Hematopoietic multipotent progenitor cell treated with erythropoietin and hydrocortisone succinate and interleukin-3 and kit ligand, for 4 days (in vitro differentiated cells): ENCODE measurements at regions not wholly inside any gene's neighbourhood (a gene's known extent, or its start where the extent isn't known, plus 50 kb on each side); places are given as distances from the start of the nearest gene placed in this dataset.
A peak's percentile ranks its signal among the peaks of the same experiment; 100 is the strongest.

Experiments used
- DNase-seq: peaks from one replicate; pipeline ENCODE4 v3.0.0-alpha.2; 2015

DNA sequence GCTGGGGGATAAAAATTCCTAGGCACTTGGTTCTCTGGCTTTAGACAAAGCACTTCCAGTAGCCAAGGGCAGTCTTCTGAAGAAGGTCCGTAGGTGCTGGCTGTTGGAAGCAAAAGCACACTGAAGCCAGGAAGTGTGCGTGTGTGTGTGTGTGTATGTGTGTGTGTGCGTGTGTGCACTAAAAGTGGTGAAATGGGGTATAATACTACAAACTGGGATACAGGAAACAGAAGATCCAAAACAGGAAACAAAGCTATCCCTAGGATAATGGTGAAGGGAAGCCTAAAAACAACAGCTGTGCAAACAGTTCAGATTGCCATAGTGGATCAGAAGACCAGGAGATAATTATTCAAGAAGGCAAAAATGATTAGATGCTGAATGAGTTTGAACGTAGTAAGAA, 103.4 kb downstream of the IL20RB start:
- DNase-seq, result no peak

DNA sequence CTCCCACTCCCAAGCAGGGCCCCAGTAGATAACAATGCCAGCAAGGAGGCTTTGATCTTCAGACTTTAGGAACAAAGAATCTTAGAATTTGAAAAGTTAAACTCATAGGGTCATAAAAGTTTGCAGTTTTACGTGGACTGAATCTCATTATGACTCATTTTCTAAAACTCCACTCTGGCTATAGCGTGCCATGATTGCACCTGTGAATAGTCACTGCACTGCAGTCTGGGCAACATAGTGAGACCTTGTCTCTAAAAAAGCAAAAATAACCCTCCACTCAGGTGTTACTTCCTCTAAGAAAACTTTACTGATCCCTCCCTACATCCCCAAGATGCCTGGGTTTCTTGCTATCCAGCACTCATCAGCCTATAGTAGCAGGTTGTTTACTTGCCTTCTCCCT, 104.5 kb downstream of the IL20RB start:
- no peak for DNase-seq

DNA sequence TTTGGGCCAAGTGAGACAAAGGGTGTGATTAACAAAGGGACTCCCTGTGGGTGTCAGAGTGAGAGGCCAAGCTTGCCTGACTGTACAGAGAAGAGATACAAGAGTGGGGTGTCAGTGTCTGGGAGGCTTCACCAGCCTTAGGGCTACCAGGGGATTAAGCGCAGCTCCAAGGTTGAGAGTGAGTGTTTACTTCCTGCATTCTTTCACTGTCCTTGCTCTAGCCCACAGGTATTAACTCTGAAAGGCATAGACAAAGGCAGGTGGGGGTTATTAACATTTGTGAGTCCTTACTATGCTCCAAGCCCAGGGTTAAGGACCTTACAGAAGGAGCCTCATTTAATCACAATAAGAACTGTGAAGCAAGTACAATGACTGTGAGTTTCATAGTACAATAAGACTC, 107.6 kb downstream of the IL20RB start:
- DNase-seq, result no peak

GRCh38 chr3:137066092-137066491, 108.3 kb downstream of the IL20RB start:
- no peak for DNase-seq

DNA sequence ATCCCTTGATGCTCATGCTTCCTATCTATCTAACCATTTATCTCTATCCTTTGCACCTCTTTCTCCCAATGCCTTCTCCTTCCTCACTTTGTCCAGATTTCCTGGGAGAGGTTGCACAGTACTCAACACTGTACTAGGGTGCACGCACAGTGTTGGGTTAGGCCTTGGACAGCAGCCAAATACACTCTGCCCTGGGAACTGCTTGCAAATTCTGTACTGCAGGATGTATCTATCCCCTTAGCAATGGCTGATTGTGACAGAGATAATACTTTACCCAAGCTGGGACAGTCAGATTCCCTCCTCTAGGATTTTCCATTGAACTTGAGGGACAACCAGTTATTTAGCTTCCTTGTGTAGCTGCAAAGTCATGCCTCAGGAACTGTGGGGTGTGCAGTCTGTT, 113.3 kb downstream of the IL20RB start:
- peak; percentile 3 for DNase-seq

DNA sequence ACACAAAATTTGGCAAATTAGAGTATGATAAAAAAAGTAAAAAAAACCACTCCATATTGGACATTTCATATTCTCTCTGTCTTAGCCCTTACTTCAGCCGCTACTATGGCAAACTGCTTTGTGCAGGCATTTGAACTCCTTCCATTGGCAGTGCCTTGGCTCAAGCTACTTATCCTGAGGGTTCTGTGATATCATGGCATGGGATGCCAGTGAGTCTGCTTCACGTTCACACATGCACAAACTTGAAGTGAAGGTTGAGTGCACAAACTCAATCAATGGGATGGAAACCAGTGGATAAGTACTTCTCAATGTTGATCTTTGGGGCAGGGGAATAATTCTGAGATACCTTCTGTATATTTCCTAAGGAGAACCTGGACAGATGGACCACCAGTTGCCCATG, 117.2 kb downstream of the IL20RB start:
- DNase-seq, result no peak

DNA sequence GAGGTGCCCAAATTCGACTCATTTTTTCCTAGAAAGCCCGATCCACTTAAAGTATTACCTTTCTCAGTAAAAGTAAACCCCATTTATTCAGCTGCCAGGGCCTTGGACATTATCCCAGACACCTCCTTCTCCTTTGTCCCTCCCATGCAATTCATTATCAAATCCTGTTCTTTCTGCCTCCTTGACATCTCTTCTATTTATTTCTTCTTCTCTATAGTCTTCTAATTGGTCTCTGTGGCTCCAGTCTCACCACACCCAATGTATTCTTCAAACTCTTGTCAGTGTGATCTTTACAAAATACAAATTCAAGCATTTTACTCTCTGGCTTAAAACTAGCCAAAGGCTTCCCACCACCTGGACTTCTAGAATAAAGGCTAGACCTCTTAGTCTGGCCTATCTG, 120.3 kb downstream of the IL20RB start:
- no peak for DNase-seq

DNA sequence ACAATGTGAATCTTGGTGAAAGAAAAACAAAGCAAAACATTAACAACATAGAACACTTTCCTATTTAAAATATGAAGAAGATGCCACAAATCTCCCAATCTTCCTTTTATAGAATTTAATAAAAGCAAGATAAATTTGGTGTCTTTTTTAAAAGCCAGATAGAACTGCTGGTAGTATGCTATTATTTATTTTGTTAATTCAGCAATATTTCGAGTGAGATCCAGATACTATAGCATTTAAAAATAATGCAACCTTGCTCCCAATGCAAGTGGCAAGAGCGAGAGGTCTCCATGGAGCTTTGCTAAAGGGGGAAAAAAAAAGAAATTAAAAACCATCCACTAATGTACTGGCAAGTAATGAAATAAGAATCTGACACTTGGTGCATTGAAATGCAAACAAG, 121.8 kb downstream of the IL20RB start:
- no peak for DNase-seq

DNA sequence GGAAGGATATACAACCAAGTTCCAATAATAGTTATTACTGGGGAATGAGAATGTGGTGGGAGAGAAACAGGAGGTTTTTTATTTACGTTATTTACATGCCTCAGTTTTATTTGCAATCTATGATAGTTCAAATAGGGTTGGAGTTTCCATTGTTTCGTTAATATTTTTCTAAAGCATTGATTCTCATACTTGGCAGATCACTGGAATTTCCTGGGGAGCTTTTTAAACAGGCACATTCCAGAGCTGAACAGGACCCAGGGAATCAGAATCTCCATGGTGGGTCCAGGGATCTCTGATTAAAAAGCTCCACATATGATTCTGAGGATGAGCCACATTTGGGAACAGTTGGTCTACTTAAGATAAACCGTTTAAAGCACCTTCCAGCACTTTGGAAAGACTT, 123.9 kb downstream of the IL20RB start:
- DNase-seq, result no peak

DNA sequence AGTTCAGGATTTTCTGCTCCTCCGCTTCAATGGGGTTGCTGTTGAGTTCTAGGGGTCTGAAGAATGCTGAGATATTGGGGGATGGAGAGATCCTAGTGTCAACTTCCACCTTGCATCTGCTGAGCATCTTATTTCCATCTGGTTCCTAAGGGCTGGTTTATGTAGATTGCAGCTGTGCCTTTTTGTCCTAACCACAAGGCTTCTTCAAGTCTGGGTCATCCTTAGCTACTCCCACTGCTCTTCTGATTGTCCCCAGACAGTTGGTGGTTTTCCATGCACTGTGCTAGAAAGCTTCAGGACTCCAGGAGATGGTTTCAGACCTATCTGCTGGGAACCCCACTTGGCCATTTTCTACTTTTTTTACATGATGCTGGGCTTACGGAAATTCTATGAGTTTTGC, 125.0 kb downstream of the IL20RB start:
- no peak for DNase-seq

DNA sequence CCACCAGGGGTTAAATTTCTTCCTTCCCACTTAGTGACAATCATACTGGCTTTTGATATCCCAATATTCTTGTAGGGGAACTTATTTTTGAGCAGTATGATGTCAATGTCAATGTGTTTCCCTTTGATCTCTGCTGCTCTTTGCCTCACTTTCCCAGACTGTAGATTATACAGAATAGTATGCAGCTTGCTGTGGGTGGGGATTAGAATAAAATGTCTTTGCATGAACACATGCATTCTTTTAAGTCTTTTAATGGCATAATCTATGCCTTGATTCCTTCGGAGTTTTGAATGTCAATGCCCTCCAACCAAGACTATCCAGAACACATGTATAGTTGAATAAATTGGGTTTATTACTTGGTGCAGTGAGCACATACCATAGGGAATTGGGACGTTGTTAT, 125.5 kb downstream of the IL20RB start:
- DNase-seq, result no peak

- no peak for DNase-seq
These were observed 126.8 kb downstream of the IL20RB start for GRCh38 chr3:137084586-137084985.

- DNase-seq, result peak; percentile 12
These were observed 139.6 kb downstream of the IL20RB start for GRCh38 chr3:137097386-137097785.

DNA sequence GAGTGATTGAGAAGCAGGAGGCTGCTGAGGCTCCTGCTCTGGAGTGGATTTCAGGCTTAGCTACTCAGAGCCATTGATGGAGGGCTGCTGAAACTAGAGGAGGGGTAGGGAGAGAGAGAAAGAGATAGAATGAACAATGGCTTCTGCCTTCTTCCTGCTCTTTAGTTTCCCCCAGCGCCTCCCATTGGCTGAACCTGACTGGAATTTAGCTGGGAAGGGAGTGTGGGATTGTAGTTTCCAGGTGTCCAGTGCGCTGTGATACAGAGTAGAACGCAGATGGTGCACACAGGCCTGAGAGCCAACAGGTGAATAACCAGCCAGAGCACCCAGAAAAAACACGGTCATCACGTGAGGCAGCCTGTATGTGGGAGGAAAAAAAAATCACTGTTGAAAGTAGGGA, 140.1 kb downstream of the IL20RB start:
- no peak for DNase-seq

- no peak for DNase-seq
These were observed 141.8 kb downstream of the IL20RB start for GRCh38 chr3:137099364-137100219.

- no peak for DNase-seq
These were observed 142.5 kb downstream of the IL20RB start for GRCh38 chr3:137100326-137100725.

DNA sequence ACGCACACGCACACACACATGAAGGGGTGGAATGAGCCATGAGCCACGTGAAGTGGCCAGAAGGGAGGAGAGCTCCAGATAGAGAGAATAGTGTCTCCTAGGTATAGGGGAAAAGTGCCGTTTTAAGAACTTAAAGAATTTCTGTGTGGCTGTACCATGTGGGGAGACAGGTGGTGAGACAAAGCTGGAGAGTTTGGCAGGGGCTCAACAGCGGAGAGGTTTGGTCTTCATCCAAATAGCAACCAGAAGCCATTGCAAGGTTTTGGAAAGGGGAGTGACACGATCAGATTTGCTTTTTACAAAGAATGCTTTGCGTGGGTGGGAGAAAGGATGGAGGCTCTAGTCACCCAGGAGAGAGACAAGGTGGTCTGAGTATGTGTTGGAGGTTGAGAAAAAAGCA, 146.0 kb downstream of the IL20RB start:
- no peak for DNase-seq

- DNase-seq, result peak; percentile 88
These were observed 147.6 kb downstream of the IL20RB start for GRCh38 chr3:137105277-137105977.

- no peak for DNase-seq
These were observed 148.9 kb downstream of the IL20RB start for GRCh38 chr3:137106612-137107240.

GRCh38 chr3:137108699-137109440, 151.1 kb downstream of the IL20RB start:
- no peak for DNase-seq

DNA sequence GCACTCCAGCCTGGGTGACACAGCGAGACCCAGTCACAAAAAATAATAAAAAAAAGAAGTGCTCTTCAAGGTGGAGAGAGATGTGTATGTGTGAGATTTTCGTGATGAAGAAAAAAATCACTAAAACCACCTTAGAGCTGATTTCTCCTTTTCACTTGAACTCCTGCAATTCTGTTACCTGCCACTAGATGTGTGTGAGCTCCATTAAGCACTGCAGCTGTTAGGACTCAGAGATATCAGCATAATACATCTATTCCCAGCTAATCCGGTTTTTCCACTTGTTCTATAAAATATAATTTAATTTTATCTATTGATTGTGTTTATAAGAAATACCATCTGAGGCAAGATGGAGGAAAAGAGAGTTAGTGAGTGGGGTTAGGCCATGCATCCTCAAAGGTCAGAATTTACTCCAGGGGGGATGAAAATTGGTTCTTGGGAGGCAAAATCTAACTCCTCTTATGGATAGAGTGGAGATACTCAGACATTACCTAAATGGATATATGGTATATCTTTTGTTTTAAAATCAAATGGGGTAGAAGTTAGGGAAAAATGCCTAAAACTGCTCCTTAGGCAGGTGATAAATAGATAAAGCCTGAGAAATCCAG, 152.7 kb downstream of the IL20RB start:
- peak; percentile 57 for DNase-seq

- no peak for DNase-seq
These were observed 153.7 kb downstream of the IL20RB start for GRCh38 chr3:137111497-137111896.

DNA sequence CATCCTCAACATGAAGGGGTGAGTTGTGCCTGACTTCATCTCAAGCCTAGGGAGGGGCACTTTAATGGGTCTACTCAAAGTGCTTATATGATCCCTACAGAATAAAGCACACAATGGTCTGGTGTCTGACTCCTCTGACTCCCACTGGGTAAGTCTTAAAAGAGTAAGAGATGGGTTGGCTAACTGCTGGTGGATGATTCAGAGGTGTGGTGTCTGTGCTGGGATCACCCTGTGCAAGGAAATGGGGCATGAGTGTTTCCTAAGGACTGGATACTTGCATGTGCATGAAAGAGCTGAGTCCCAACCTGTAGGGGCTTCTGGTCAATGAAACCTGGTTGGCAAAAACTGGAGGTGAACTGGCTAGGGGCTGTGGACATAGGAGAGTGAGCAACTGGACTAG, 158.8 kb downstream of the IL20RB start:
- no peak for DNase-seq
